ENCODE measurements at regions not wholly inside any gene's neighbourhood (a gene's known extent, or its start where the extent isn't known, plus 50 kb on each side); places are given as distances from the start of the nearest gene placed in this dataset.

- no peak for DNase-seq
Observed at GRCh38 chr20:6956574-6956973, 189.1 kb downstream of the BMP2 start.

- DNase-seq: no peak
Observed at GRCh38 chr20:6959900-6960312, 192.4 kb downstream of the BMP2 start.

- DNase-seq: no peak
Observed at GRCh38 chr20:6966721-6967120, 199.2 kb downstream of the BMP2 start.

GRCh38 chr20:6974838-6975237, 207.4 kb downstream of the BMP2 start:
- DNase-seq: no peak

GRCh38 chr20:6975311-6975710, 207.8 kb downstream of the BMP2 start:
- no peak for DNase-seq

GRCh38 chr20:6976106-6976900, 208.8 kb downstream of the BMP2 start:
- no peak for DNase-seq

GRCh38 chr20:6979621-6980020, 212.1 kb downstream of the BMP2 start:
- no peak for DNase-seq

GRCh38 chr20:6993011-6993410, 225.5 kb downstream of the BMP2 start:
- no peak for DNase-seq

- no peak for DNase-seq
Observed at GRCh38 chr20:6993511-6993910, 226.0 kb downstream of the BMP2 start.

- no peak for DNase-seq
Observed at GRCh38 chr20:6994452-6994851, 227.0 kb downstream of the BMP2 start.

- no peak for DNase-seq
Observed at GRCh38 chr20:6998909-6999308, 231.4 kb downstream of the BMP2 start.

- DNase-seq: no peak
Observed at GRCh38 chr20:6999381-6999780, 231.9 kb downstream of the BMP2 start.

GRCh38 chr20:7003598-7003997, 236.1 kb downstream of the BMP2 start:
- DNase-seq: no peak

- DNase-seq: no peak
Observed at GRCh38 chr20:7004801-7005200, 237.3 kb downstream of the BMP2 start.

GRCh38 chr20:7010527-7010926, 243.0 kb downstream of the BMP2 start:
- no peak for DNase-seq

GRCh38 chr20:7015257-7015656, 247.8 kb downstream of the BMP2 start:
- no peak for DNase-seq

- no peak for DNase-seq
Observed at GRCh38 chr20:7022597-7022996, 255.1 kb downstream of the BMP2 start.

- DNase-seq: no peak
Observed at GRCh38 chr20:7025635-7026034, 258.1 kb downstream of the BMP2 start.

GRCh38 chr20:7029019-7029418, 261.5 kb downstream of the BMP2 start:
- DNase-seq: no peak

GRCh38 chr20:7031222-7031621, 263.7 kb downstream of the BMP2 start:
- DNase-seq: no peak

- no peak for DNase-seq
Observed at GRCh38 chr20:7038029-7038428, 270.5 kb downstream of the BMP2 start.

GRCh38 chr20:7057611-7058010, 290.1 kb downstream of the BMP2 start:
- DNase-seq: no peak

GRCh38 chr20:7078804-7079203, 311.3 kb downstream of the BMP2 start:
- DNase-seq: no peak

- DNase-seq: no peak
Observed at GRCh38 chr20:7080472-7080871, 313.0 kb downstream of the BMP2 start.

- no peak for DNase-seq
Observed at GRCh38 chr20:7085467-7085866, 318.0 kb downstream of the BMP2 start.
